ENCODE measurements at regions not wholly inside any gene's neighbourhood (a gene's known extent, or its start where the extent isn't known, plus 50 kb on each side); places are given as distances from the start of the nearest gene placed in this dataset.
"Not testable (repeated sequence)": the region's sequence is repeated elsewhere in the genome, so short reads cannot be mapped to it uniquely, and the experiment has no call there.

GRCh38 chr15:84525491-84526344 lies 75.1 kb upstream of the ZSCAN2 start:
- H3K36me3 ChIP-seq (ENCODE audit: insufficient read depth, low read length); H3K27ac ChIP-seq (ENCODE audit: low read depth, low read length); H3K4me1 ChIP-seq (ENCODE audit: insufficient read depth, low read length); H3K27me3 ChIP-seq (ENCODE audit: insufficient read depth, low read length); H3K9ac ChIP-seq (ENCODE audit: low read depth, low read length); H3K4me3 ChIP-seq (ENCODE audit: low read length); H3K9me3 ChIP-seq (ENCODE audit: insufficient read depth, low read depth, low read length): not testable (repeated sequence)
- no CpG with 5 or more reads among the region's 2 CpGs for WGBS

- H3K27me3 ChIP-seq (ENCODE audit: insufficient read depth, low read length); H3K9me3 ChIP-seq (ENCODE audit: insufficient read depth, low read depth, low read length); H3K4me1 ChIP-seq (ENCODE audit: insufficient read depth, low read length); H3K9ac ChIP-seq (ENCODE audit: low read depth, low read length); H3K36me3 ChIP-seq (ENCODE audit: insufficient read depth, low read length); H3K27ac ChIP-seq (ENCODE audit: low read depth, low read length); H3K4me3 ChIP-seq (ENCODE audit: low read length): not testable (repeated sequence)
- WGBS: 96% methylated on average over 4 of the region's 4 CpGs
Measured at GRCh38 chr15:84530751-84531150, 70.1 kb upstream of the ZSCAN2 start.

- not testable (repeated sequence) for H3K9ac ChIP-seq (ENCODE audit: low read depth, low read length); H3K27me3 ChIP-seq (ENCODE audit: insufficient read depth, low read length); H3K9me3 ChIP-seq (ENCODE audit: insufficient read depth, low read depth, low read length); H3K36me3 ChIP-seq (ENCODE audit: insufficient read depth, low read length); H3K27ac ChIP-seq (ENCODE audit: low read depth, low read length); H3K4me3 ChIP-seq (ENCODE audit: low read length); H3K4me1 ChIP-seq (ENCODE audit: insufficient read depth, low read length)
- no CpG with 5 or more reads among the region's 1 CpG for WGBS
Measured at GRCh38 chr15:84531223-84531622, 69.6 kb upstream of the ZSCAN2 start.

- H3K4me1 ChIP-seq (ENCODE audit: insufficient read depth, low read length); H3K27me3 ChIP-seq (ENCODE audit: insufficient read depth, low read length); H3K36me3 ChIP-seq (ENCODE audit: insufficient read depth, low read length); H3K4me3 ChIP-seq (ENCODE audit: low read length); H3K9me3 ChIP-seq (ENCODE audit: insufficient read depth, low read depth, low read length); H3K9ac ChIP-seq (ENCODE audit: low read depth, low read length); H3K27ac ChIP-seq (ENCODE audit: low read depth, low read length): not testable (repeated sequence)
- 87% methylated on average over 3 of the region's 3 CpGs for WGBS
Measured at GRCh38 chr15:84531709-84532367, 69.0 kb upstream of the ZSCAN2 start.

GRCh38 chr15:84533705-84534104 lies 67.1 kb upstream of the ZSCAN2 start:
- not testable (repeated sequence) for H3K27ac ChIP-seq (ENCODE audit: low read depth, low read length); H3K27me3 ChIP-seq (ENCODE audit: insufficient read depth, low read length); H3K9ac ChIP-seq (ENCODE audit: low read depth, low read length); H3K36me3 ChIP-seq (ENCODE audit: insufficient read depth, low read length); H3K4me3 ChIP-seq (ENCODE audit: low read length); H3K9me3 ChIP-seq (ENCODE audit: insufficient read depth, low read depth, low read length); H3K4me1 ChIP-seq (ENCODE audit: insufficient read depth, low read length)
- 93% methylated on average over 1 of the region's 2 CpGs for WGBS

GRCh38 chr15:84534561-84535235 lies 66.1 kb upstream of the ZSCAN2 start:
- H3K36me3 ChIP-seq (ENCODE audit: insufficient read depth, low read length); H3K27ac ChIP-seq (ENCODE audit: low read depth, low read length); H3K4me3 ChIP-seq (ENCODE audit: low read length); H3K9ac ChIP-seq (ENCODE audit: low read depth, low read length); H3K27me3 ChIP-seq (ENCODE audit: insufficient read depth, low read length); H3K9me3 ChIP-seq (ENCODE audit: insufficient read depth, low read depth, low read length); H3K4me1 ChIP-seq (ENCODE audit: insufficient read depth, low read length): not testable (repeated sequence)
- WGBS: 89% methylated on average over 4 of the region's 4 CpGs

GRCh38 chr15:84536181-84536580 lies 64.6 kb upstream of the ZSCAN2 start:
- H3K27me3 ChIP-seq (ENCODE audit: insufficient read depth, low read length); H3K27ac ChIP-seq (ENCODE audit: low read depth, low read length); H3K36me3 ChIP-seq (ENCODE audit: insufficient read depth, low read length); H3K9ac ChIP-seq (ENCODE audit: low read depth, low read length); H3K9me3 ChIP-seq (ENCODE audit: insufficient read depth, low read depth, low read length); H3K4me3 ChIP-seq (ENCODE audit: low read length); H3K4me1 ChIP-seq (ENCODE audit: insufficient read depth, low read length): not testable (repeated sequence)
- WGBS: 89% methylated on average over 3 of the region's 3 CpGs

- H3K27me3 ChIP-seq (ENCODE audit: insufficient read depth, low read length); H3K27ac ChIP-seq (ENCODE audit: low read depth, low read length); H3K9ac ChIP-seq (ENCODE audit: low read depth, low read length); H3K4me1 ChIP-seq (ENCODE audit: insufficient read depth, low read length); H3K9me3 ChIP-seq (ENCODE audit: insufficient read depth, low read depth, low read length); H3K4me3 ChIP-seq (ENCODE audit: low read length); H3K36me3 ChIP-seq (ENCODE audit: insufficient read depth, low read length): not testable (repeated sequence)
- 93% methylated on average over 5 of the region's 6 CpGs for WGBS
Measured at GRCh38 chr15:84544586-84544985, 56.2 kb upstream of the ZSCAN2 start.

- not testable (repeated sequence) for H3K27me3 ChIP-seq (ENCODE audit: insufficient read depth, low read length); H3K27ac ChIP-seq (ENCODE audit: low read depth, low read length); H3K36me3 ChIP-seq (ENCODE audit: insufficient read depth, low read length); H3K4me3 ChIP-seq (ENCODE audit: low read length); H3K4me1 ChIP-seq (ENCODE audit: insufficient read depth, low read length); H3K9ac ChIP-seq (ENCODE audit: low read depth, low read length); H3K9me3 ChIP-seq (ENCODE audit: insufficient read depth, low read depth, low read length)
- 100% methylated on average over 1 of the region's 2 CpGs for WGBS
Measured at GRCh38 chr15:84547150-84547549, 53.7 kb upstream of the ZSCAN2 start.

- not testable (repeated sequence) for H3K4me3 ChIP-seq (ENCODE audit: low read length); H3K27me3 ChIP-seq (ENCODE audit: insufficient read depth, low read length); H3K9me3 ChIP-seq (ENCODE audit: insufficient read depth, low read depth, low read length); H3K36me3 ChIP-seq (ENCODE audit: insufficient read depth, low read length); H3K9ac ChIP-seq (ENCODE audit: low read depth, low read length); H3K27ac ChIP-seq (ENCODE audit: low read depth, low read length); H3K4me1 ChIP-seq (ENCODE audit: insufficient read depth, low read length)
- WGBS: no CpG with 5 or more reads among the region's 5 CpGs
Measured at GRCh38 chr15:84550503-84550902, 50.3 kb upstream of the ZSCAN2 start.

Data from HUES64 (cell line).